Suprapubic skin (tissue), 4 donors: ENCODE measurements at regions not wholly inside any gene's neighbourhood (a gene's known extent, or its start where the extent isn't known, plus 50 kb on each side); places are given as distances from the start of the nearest gene placed in this dataset.

Experiments
- EP300 ChIP-seq: sonication (generic); formaldehyde crosslinking; IDR thresholded peaks from one replicate; pipeline ENCODE4 v1.6.1; 2017; ENCODE audit warnings: antibody characterized with exemption
- POLR2AphosphoS5 ChIP-seq, 3 donors: sonication (generic); formaldehyde crosslinking; IDR thresholded peaks; one replicate each; pipeline ENCODE4 v1.6.1; 2017; ENCODE audit warnings: antibody characterized with exemption in 3 of 3

GRCh38 chr7:51587604-51588003 lies 271.0 kb upstream of the COBL start:
- no peak for TF ChIP-seq POLR2AphosphoS5 (IDR thresholded peaks at IDR 0.05)
- TF ChIP-seq EP300 = no peak
